PC-9 (cell line): ENCODE measurements at regions not wholly inside any gene's neighbourhood (a gene's known extent, or its start where the extent isn't known, plus 50 kb on each side); places are given as distances from the start of the nearest gene placed in this dataset.

Experiments used
- EZH2 ChIP-seq: fragments of 200-600 bp; sonication (generic); IDR thresholded peaks from 2 replicates; pipeline ENCODE4 v1.8.0; 2017; ENCODE audit warnings: antibody characterized with exemption, low read depth
- TF ChIP-seq, protein P1 (sequence below): fragments of 200-600 bp; sonication (generic); conservative IDR thresholded peaks from 2 replicates; pipeline ENCODE4 v1.6.1; 2017; ENCODE audit warnings: mixed run types, antibody characterized with exemption, mild to moderate bottlenecking, moderate library complexity

DNA sequence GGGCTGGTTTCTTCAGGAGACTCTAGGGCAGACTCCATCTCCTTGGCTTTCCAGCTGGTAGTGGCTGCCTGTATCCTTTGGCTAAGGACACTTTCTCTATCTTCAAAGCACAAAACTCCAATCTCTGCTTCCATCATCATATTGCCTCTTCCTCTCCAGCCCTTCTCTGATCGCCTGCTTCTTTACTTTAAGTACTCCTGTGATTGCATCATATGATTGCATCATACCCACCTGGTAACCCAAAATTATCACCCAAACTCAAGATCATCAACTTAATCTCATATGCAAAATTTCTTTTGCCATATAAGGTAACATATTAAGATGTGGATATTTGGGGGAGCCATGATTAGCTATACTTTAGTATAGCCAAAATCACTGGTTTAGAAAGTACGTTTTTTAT lies 1092.6 kb upstream of the CDH6 start:
- TF ChIP-seq EZH2 = no peak
- TF ChIP-seq, protein P1, sequence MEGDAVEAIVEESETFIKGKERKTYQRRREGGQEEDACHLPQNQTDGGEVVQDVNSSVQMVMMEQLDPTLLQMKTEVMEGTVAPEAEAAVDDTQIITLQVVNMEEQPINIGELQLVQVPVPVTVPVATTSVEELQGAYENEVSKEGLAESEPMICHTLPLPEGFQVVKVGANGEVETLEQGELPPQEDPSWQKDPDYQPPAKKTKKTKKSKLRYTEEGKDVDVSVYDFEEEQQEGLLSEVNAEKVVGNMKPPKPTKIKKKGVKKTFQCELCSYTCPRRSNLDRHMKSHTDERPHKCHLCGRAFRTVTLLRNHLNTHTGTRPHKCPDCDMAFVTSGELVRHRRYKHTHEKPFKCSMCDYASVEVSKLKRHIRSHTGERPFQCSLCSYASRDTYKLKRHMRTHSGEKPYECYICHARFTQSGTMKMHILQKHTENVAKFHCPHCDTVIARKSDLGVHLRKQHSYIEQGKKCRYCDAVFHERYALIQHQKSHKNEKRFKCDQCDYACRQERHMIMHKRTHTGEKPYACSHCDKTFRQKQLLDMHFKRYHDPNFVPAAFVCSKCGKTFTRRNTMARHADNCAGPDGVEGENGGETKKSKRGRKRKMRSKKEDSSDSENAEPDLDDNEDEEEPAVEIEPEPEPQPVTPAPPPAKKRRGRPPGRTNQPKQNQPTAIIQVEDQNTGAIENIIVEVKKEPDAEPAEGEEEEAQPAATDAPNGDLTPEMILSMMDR = no peak
